Caco-2 (cell line): ENCODE measurements at regions not wholly inside any gene's neighbourhood (a gene's known extent, or its start where the extent isn't known, plus 50 kb on each side); places are given as distances from the start of the nearest gene placed in this dataset.

Experiments used
- BruUV-seq: library from RNA; stranded (reverse); fragments of 400-500 nt; replicated peaks from 2 replicates; lab custom pipeline; 2021; lab: Mats Ljungman, UMichigan
- CTCF ChIA-PET: fragments of 300-600 bp; sonication (Branson Sonifier 250); formaldehyde crosslinking; loops from one replicate; lab custom pipeline; 2022; ENCODE audit warnings: antibody characterized with exemption; lab: Charles Lee
- POLR2A ChIA-PET: fragments of 300-600 bp; sonication (Branson Sonifier 250); formaldehyde crosslinking; loops from one replicate; lab custom pipeline; 2022; ENCODE audit warnings: antibody characterized with exemption; lab: Charles Lee
- DNase-seq, 2 experiments: peaks; one replicate each; pipeline versions ENCODE4 v3.0.0 to v3.0.0-alpha.2; 2020 to 2022
- H3K27me3 ChIP-seq: replicated peaks from 2 replicates; pipeline ENCODE4 v1.6.0; 2011; ENCODE audit warnings: low read length; ENCODE audit not compliant: control insufficient read depth, insufficient read depth
- H3K36me3 ChIP-seq: 2 replicates; pipeline ENCODE4 v1.5.1; 2011; ENCODE audit warnings: low read length; ENCODE audit not compliant: control insufficient read depth, insufficient read depth
- H3K4me1 ChIP-seq: fragments of 250-450 bp; sonication (Bioruptor Pico); 2 replicates; pipeline ENCODE4 v1.5.1; 2020; ENCODE audit warnings: mild to moderate bottlenecking
- H3K4me3 ChIP-seq: 2 replicates; pipeline ENCODE4 v1.5.1; 2011; ENCODE audit warnings: low read depth, mild to moderate bottlenecking, control low read depth, low read length
- H3K9me3 ChIP-seq: fragments of 250-450 bp; sonication (Bioruptor Pico); 2 replicates; pipeline ENCODE4 v1.5.1; 2020; ENCODE audit warnings: mild to moderate bottlenecking, moderate library complexity
- H3K27ac Mint-ChIP-seq: one replicate; pipeline ENCODE4 v1.8.0; 2022; ENCODE audit warnings: mixed read lengths; ENCODE audit not compliant: unreplicated experiment
- H3K27me3 Mint-ChIP-seq: one replicate; pipeline ENCODE4 v1.8.0; 2022; ENCODE audit warnings: mixed read lengths; ENCODE audit not compliant: insufficient read depth, unreplicated experiment
- H3K36me3 Mint-ChIP-seq: one replicate; pipeline ENCODE4 v1.8.0; 2022; ENCODE audit warnings: mild to moderate bottlenecking, mixed read lengths; ENCODE audit not compliant: insufficient read depth, unreplicated experiment
- H3K4me1 Mint-ChIP-seq: one replicate; pipeline ENCODE4 v1.8.0; 2022; ENCODE audit warnings: low read depth, mixed read lengths; ENCODE audit not compliant: unreplicated experiment
- H3K4me3 Mint-ChIP-seq: one replicate; pipeline ENCODE4 v1.8.0; 2022; ENCODE audit warnings: mild to moderate bottlenecking, moderate library complexity, mixed read lengths; ENCODE audit not compliant: unreplicated experiment
- H3K9me3 Mint-ChIP-seq: one replicate; pipeline ENCODE4 v1.8.0; 2022; ENCODE audit warnings: mixed read lengths; ENCODE audit not compliant: unreplicated experiment
- CTCF ChIP-seq, 2 experiments: fragments of 200-600 bp in 1 of 2; IDR thresholded peaks; 1 replicate in 1 of 2; 2 replicates in 1 of 2; pipeline versions ENCODE4 v1.5.1 to v1.8.0; 2011 to 2022; ENCODE audit warnings: antibody characterized with exemption in 1 of 2, control low read depth in 1 of 2, inconsistent platforms in 1 of 2, low read depth in 1 of 2, low read length in 1 of 2, mild to moderate bottlenecking in 1 of 2, moderate library complexity in 1 of 2; ENCODE audit not compliant: insufficient read depth in 1 of 2, severe bottlenecking in 1 of 2, unreplicated experiment in 1 of 2
- intact Hi-C: fragments of 100-400 bp; cut with micrococcal nuclease; formaldehyde crosslinking; loops from one replicate; pipeline ENCODE4 v1.10.0; 2022; ENCODE audit not compliant: unreplicated experiment

GRCh38 chr2:12350821-12351220 is 365.9 kb upstream of the TRIB2 start:
- no peak for TF ChIP-seq CTCF (IDR thresholded peaks at IDR 0.05; ENCODE audit: insufficient read depth in 1 of 2, low read depth in 1 of 2, low read length in 1 of 2, severe bottlenecking in 1 of 2, unreplicated experiment in 1 of 2)
- no TSS peak for BruUV-seq
- DNase-seq = no peak
- intact Hi-C loops = no loop called here
- Histone ChIP-seq H3K4me3 (no peak overlapping the region), H3K27me3 (no peaks in the 10 kb centered on the region; the same call in 1 of the 2 replicates), H3K36me3 (no peaks in the 10 kb centered on the region), H3K9me3 (no peaks in the 10 kb centered on the region), H3K4me1 (no peaks in the 10 kb centered on the region)
- Mint-ChIP-seq H3K9me3 (no peaks in the 10 kb centered on the region), H3K36me3 (no peaks in the 10 kb centered on the region), H3K27me3 (peaks cover 11% of the 10 kb centered on the region), H3K4me1 (no peaks in the 10 kb centered on the region), H3K4me3 (no peak overlapping the region), H3K27ac (no peak overlapping the region)
- CTCF ChIA-PET = no interaction called here
- POLR2A ChIA-PET = no interaction called here

- DNase-seq = no peak
- intact Hi-C loops = no loop called here
- Mint-ChIP-seq H3K4me3 (no peak overlapping the region), H3K9me3 (no peaks in the 10 kb centered on the region), H3K27me3 (peaks cover 11% of the 10 kb centered on the region), H3K36me3 (no peaks in the 10 kb centered on the region), H3K4me1 (no peaks in the 10 kb centered on the region), H3K27ac (no peak overlapping the region)
- Histone ChIP-seq H3K4me3 (no peak overlapping the region), H3K27me3 (no peaks in the 10 kb centered on the region; the same call in 1 of the 2 replicates), H3K4me1 (no peaks in the 10 kb centered on the region), H3K9me3 (no peaks in the 10 kb centered on the region), H3K36me3 (no peaks in the 10 kb centered on the region)
- ChIA-PET POLR2A (no interaction called here), CTCF (no interaction called here)
- no peak for TF ChIP-seq CTCF (IDR thresholded peaks at IDR 0.05; ENCODE audit: insufficient read depth in 1 of 2, low read depth in 1 of 2, low read length in 1 of 2, severe bottlenecking in 1 of 2, unreplicated experiment in 1 of 2)
- BruUV-seq = no TSS peak
Observed at GRCh38 chr2:12352889-12353288, 363.8 kb upstream of the TRIB2 start.

- no peaks in the 10 kb centered on the region; the same call in 1 of the 2 replicates for H3K27me3 ChIP-seq
- intact Hi-C loops = no loop called here
- H3K27ac Mint-ChIP-seq = no peak overlapping the region
- no peaks in the 10 kb centered on the region for H3K9me3 Mint-ChIP-seq
- peaks cover 3% of the 10 kb centered on the region for H3K27me3 Mint-ChIP-seq
- DNase-seq = no peak
- peaks cover 9% of the 10 kb centered on the region for H3K4me1 Mint-ChIP-seq
- no TSS peak for BruUV-seq
- 0 out of 2 replicates have a peak, but pooled peaks cover 5% of the 10 kb centered on the region for H3K9me3 ChIP-seq
- no peak overlapping the region for H3K4me3 Mint-ChIP-seq
- CTCF ChIA-PET = no interaction called here
- no peaks in the 10 kb centered on the region for H3K4me1 ChIP-seq
- H3K36me3 ChIP-seq = no peaks in the 10 kb centered on the region
- H3K4me3 ChIP-seq = no peak overlapping the region
- POLR2A ChIA-PET = no interaction called here
- no peak for TF ChIP-seq CTCF (IDR thresholded peaks at IDR 0.05; ENCODE audit: insufficient read depth in 1 of 2, low read depth in 1 of 2, low read length in 1 of 2, severe bottlenecking in 1 of 2, unreplicated experiment in 1 of 2)
- H3K36me3 Mint-ChIP-seq = no peaks in the 10 kb centered on the region
Observed at GRCh38 chr2:12361506-12361905, 355.2 kb upstream of the TRIB2 start.
